HG03442 (cell line): ENCODE measurements at regions not wholly inside any gene's neighbourhood (a gene's known extent, or its start where the extent isn't known, plus 50 kb on each side); places are given as distances from the start of the nearest gene placed in this dataset.

ENCODE experiments used
- ATAC-seq: cut with Tn5 transposase; IDR thresholded peaks from one replicate; pipeline ENCODE4 v1.9.1; 2021; ENCODE audit warnings: mild to moderate bottlenecking, moderate library complexity; ENCODE audit not compliant: unreplicated experiment

DNA sequence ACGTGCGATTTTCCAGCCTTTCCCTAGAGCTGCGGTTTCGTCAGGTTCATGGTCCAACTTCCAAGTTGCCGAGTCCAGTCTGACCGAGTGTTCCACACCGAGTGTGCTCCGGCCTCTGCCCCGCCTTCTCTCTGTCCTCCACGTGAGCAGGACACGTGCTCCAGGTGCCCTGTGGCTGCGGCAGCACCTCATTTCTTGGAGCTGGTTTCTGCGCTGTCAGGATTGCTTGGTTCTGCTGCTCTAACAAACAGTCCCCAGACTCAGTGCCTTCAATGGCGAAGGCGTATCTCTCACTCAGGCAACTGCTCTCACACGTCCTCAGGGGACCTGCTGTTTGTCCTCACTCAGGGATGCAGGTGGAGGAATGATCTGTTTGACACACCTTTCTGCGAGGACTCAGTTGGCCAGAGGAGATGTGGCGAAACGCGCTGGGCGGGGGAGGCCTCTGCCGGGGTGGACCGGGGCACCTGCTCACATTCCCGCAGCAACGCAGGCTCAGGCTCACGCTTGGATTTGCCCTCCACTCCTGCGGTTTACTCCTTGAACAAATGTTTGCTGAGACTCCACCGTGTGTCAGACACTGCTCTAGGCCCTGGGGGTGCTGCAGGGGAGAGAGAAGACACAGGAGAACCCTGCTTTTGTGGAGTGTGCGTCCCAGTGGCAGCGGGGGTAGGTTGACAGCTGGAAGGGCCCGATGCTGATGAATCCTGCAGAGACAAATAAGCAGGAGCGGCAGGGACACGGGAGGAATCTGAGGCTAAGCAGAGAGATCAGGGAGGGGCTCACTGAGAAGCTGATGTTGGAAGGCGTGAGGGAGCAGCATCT, 63.4 kb upstream of the FBRSL1 start:
- no peak for ATAC-seq

DNA sequence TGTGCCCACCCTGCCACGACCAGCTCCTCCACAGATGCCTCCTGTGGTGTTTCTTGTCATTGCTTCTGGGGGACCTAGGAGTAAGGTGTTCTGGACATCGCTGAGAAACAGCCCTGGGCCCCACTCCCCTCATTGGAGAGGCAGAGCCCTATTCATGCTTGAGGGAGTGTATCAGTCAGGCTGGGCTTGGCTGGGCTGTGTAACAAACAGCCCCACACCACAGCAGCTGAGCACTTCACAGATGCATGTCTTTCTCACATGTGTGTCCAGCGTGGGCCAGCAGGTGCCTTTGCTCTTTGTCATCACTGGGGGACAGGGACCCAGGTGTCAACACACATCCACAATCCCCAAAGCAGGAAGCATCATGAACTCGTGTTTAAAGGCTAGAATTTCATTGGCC, 65.1 kb upstream of the FBRSL1 start:
- no peak for ATAC-seq

DNA sequence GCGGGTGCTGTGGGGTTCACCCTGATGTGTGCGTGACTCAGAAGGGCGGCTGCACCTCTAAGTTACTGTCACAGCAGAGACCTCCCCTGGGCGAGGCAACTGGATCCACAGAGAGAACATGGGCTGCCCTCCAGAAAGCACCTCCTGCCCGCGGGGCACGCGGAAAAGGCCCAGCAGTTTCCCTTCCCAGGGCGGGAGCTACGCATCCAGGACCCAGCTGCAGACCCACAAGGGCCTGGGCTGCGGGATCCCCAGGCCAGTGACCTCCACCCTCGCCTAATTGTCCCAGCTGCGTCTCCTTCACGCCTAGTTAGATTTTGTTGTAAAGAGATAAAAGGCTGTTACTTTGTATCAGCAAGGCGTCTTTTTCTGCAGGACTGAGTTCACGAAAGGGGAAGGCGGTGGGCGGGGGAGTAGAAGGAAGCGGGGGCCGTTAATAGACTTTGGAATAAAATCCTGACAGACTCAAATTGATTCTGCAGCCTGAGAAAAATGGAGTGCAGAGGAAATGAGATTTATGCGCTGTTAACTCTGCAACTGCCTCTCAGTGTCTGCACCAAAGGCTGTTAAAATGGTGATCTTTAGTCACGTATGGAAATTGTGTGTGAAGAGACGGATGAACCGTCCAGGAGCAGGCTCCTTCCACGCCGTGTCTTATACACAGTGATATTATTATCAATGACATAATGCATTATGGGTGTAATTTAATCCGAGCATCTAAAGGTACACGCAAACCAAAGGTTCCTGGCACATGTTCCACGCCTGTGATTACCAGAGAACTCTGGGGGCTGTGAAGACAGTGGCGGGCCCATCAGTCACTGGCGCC, 65.9 kb upstream of the FBRSL1 start:
- no peak for ATAC-seq

DNA sequence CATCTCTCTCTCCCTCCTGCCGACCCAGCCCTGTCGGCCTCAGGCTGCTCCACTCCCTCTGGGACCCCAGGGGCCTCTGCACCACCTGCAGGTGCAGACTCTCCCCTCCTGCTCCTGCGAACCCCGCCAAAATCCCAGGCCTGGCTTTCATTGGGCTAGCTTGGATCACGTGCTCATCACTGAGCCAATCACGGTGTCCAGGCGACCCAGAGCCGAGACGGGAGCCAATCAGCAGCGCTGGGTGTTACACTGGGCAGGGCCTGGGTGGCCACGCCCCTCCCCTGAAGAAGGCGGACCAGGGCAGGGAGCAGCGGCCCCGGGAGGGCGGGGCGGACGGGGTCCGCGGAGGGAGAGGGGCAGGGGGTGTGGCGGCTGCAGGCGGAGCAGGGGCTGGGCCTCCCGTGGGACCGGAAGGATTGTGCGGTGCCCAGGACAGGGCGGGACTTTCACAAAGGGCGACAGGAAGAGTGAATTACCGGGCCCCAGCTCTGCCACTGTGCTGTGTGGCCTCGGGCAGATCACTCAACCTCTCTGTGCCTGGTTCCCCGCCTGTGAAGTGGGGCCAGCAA, 66.6 kb upstream of the FBRSL1 start:
- ATAC-seq: no peak

DNA sequence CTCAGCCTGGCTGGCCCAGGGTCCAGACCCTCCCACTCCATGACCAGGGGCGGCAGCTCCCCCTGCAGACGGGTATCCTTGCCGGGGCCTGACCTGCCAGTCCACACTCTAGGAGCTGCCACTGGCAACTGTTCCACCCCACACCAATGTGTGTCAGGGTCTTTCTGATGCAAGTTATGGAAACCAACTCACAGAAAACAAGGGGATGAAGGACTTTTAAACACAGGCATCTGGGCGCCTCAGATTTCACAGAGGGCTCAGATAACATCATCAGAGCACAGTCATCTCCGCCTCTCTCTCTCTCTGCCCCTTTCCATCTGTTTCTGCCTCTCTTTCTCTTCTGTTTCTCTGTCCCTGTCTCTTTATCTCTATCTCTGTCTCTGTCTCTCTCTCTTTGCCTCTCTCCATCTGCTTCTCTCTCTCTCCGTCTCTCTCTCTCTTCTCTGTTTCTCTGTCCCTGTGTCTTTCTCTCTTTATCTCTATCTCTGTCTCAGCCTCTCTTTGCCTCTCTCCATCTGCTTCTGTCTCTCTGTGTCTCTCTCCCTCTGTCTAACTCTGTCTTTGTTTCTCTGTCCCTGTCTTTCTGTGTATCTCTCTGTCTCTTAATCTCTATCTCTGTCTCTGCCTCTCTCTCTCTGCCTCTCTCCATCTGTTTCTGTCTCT, 67.4 kb upstream of the FBRSL1 start:
- no peak for ATAC-seq

DNA sequence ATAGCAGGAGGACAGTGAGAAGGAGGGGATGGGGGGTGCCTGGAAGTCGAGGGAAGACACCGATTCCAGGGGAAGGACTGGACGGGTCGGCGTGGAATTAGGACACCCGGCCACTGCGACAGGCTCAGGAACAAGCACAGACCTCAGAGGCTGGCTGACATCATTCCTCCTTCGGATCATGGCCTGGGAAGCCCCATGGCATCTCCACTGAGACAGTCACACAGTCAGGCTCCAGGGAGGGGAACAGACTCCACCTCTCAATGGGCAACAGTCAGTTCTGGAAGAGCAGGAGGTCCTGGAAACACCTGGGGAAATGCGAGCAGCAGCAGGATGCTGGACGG, 67.9 kb upstream of the FBRSL1 start:
- ATAC-seq: no peak

DNA sequence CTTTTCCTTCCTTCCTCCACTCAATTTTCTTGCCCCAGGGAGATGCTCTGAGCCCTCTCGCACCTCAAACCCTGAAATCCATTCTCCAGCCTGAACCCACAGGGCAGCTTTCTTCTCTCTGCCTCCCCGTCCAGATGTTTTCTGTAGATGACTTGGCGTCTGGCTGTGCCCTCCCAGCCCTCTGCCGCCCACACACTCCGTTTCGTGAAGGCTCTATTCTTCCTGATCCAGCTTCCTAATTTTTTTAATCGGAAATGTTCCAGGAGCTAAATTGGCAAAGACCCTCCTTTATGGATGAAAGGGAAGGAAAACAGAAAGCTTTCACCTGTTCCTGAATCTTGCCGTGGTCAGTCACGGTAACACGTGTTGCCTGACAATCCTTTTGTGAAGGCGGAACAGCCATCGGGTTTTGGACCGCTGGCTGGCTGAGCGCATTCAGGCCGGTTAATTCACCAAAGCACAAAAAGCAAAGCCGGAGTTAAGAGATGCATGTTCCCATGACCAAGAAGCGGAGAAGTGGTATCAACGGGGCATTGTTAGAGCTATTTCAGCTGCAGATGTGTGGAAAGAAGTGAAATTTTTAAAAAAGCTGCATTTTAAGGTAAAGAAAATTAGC, 70.2 kb upstream of the FBRSL1 start:
- no peak for ATAC-seq

DNA sequence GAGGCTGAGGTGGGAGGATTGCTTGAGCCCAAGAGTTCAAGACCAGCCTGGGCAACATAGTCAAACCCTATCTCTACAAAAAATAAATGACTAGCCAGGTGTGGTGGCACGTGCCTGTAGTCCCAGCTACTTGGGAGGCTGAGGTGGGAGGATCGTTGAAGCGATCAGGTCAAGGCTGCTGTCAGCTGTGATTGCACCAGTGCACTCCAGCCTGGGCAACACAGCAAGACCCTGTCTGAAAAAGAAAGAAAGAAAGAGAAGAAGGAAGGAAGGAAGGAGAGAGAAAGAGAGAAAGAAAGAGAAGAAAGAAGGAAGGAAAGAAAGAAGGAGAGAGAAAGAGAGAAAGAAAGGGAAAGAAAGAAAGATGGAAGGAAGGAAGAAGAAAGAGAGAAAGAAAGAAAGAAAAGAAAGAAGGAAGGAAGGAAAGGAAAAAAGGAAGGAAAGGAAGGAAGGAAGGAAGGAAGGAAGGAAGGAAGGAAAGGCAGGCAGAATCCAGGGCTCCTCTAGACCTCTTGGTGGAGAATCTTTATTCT, 71.5 kb upstream of the FBRSL1 start:
- ATAC-seq: no peak

DNA sequence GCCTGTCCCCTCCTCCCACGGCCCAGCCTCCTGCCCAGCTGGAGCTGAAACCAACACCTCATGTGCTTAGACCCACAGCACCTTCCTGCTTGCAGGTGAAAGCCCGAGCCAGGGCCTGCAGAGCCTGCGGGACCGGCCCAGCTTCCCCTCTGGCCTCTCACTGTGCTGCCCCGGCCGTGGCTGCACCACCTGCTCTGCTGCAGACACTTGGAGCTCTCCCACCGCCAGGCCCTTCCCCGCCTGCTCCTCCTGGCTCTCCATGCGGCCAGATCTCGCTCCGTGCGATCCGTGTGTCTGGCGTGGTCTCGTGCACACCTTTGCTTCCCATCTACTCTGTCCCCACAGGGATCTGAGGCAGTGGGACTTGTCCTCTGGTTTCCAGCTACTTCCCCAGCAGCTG, 72.2 kb upstream of the FBRSL1 start:
- ATAC-seq: no peak

DNA sequence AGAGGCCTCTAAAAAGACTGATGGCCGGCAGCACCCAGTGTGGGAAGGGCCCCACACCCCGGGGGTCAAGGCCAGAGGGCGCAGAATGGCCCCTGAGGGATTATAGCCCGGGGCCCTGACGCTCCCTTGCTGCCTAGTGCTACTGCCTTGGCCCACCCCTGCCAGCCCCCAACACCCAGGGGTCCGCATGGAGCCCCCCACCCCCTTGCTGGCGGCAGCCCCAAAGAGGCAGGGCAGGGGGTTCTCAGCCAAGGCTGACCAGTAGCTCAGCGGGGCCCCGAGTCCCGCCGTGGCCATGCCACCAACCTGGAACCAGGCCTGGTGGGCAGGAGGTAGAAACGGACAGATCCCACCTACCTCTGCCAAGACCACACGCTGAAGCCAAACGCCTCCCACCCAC, 73.1 kb upstream of the FBRSL1 start:
- ATAC-seq: no peak

DNA sequence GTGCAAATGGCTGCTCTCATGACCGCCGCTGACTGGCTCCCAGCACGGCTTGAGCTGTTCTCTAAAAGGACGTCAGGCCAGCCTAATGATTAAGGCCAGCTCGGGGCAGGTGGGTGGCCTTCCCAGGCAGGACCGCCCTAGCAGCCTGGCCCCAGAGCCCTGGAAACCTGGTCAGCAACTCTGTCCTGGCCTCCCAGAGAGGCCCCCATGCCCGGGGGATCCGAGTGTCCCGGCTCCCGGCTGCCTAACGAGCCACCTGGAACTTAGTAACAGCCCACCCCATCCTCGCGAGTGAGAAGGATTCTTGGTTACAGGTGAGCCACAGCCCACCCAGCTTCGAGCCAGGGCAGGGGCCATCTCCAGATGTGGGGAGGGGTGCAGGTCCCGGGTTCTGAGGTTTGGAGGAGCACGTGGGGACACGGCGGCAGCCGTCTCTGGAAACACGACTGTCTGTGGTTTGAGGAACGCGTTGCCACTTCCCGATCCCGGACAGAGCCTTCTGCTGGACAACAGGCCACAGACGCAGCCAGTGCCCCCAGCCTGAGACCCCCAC, 73.8 kb upstream of the FBRSL1 start:
- no peak for ATAC-seq

DNA sequence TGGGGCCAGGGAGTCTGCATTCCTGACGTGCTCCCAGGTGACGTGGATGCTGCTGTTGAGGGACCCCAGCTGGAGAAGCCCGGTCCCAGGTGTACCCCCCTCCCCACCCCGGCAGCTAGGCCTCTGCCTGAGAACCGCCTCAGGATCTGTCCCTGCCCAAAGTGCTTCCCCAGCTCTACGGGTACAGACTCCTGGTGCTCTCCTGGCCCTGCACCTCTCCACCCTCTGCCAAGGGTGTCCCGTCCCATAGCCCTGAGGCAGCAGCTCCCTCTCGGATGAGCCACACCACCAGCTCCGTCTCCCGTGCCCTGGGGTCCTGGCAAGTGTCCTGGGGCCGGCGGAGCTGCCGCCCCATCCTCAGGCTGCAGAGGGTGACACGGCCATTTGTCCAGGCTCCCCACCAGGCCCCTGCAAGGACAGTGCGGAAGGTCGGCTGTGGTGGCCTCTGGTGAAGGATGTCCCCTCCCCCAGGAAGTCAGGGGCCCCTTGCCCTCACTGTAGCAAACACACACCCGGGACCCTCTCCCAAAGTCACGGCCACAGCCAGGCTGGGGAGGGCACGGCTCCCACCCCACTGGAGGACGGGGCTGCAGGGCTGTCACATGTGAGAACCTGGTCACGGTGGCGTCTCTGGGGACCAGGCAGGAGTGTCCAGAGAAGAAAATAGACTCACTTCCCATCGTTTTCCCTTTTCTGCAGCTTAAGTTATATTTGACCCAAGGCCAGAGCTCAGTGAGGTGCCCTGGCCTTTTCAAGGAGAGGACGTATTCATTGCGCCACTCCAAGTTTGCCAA, 74.4 kb upstream of the FBRSL1 start:
- no peak for ATAC-seq

DNA sequence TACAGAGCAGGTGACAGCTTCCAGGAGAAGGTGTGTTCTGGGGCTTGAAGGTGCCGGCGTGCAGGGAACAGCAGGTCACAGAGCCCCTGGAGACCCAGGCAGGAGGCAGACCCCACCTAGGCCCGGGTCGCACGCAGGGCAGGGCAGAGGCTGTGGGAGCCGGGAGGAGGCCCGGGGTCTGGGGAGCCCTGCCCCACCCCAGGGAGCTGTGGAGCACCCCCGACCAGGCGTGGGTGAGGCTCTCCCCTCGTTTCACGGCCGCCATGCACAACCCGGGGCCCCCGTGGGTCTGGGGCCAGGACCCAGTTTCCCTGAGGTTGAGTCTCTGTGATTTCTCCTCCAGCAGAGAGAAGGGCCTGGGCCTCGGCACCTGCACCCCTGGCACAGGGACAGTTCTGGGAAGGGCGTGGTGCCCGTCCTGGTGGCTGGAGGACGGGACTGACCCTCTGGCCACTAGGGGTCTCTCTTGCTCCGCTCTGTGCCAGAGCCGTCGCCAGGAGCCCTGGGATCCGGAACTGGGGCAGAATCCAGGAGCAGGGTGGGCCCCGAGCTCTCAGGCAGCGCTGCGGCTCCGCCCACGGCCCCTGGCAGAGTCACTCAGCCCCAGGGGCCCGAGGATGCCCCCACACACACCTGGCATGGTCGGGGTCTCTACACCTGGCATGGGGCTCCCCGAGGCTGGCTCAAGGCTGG, 75.2 kb upstream of the FBRSL1 start:
- ATAC-seq: peak; percentile 85

DNA sequence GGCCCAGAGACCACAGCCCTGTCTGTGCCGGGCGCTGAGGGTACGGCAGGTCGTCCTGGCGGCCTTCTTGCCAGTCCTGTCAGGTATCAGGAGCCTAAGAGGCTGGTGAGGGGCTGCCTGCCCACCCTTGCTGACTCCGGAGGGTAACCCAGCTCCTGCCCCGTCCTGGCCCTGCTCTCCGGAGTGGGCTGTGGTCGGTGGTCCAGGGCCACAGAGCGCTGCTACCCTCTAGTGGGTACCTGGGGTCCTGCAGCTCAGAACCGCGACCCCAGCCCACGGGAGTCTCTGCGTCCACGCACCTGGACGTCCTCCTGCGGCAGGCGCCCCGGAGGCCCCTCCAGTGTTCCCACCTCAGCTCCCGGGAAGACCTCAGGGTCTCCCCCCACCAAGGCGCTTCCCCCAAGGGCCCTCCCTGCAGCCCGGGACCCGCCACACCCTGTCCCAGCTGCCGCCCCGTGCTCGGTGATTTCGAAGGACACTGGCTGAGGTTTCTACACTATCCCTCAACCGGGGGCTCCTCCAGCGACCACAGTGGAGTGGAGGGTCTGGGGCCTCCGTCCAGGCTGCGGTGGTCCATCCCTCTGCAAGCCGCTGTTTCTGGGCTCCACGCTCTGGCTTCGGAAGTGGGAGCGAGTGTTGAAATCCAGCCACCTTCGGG, 75.9 kb upstream of the FBRSL1 start:
- ATAC-seq: no peak

DNA sequence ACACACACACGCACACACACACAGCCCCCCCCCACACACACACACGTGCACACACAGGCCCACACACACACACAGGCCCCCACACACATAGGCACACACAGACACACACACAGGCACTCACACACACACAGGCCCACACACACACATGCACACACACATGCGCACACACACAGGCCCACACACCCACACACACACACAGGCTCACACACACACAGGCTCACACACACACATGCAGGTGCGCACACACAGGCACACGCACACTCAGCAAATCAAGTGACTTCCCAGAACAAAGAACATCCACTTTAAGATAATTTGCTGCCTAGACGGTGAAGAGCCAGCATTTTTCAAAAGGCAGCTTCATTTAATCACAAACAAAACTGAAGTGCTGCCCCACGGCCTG, 78.5 kb upstream of the FBRSL1 start:
- no peak for ATAC-seq

DNA sequence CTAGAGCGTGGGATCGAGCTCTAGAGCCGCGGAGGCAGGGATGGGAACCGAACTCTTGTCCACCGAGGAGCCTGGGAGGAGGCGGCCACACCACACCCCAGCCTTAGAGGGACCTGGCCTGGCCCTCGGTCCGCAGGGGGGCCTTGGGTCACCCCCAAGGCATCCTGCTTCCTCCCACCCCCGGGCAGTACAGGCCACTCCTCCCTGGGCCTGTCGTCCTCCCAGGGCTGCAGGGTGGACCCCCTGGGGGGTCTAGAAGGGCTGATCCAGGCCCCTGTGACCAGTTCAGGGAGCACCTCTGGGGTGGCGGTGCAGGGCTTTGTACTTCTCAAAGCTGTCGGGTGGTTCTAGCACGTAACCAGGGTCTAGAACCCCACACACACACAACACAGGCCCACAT, 79.1 kb upstream of the FBRSL1 start:
- ATAC-seq: no peak

DNA sequence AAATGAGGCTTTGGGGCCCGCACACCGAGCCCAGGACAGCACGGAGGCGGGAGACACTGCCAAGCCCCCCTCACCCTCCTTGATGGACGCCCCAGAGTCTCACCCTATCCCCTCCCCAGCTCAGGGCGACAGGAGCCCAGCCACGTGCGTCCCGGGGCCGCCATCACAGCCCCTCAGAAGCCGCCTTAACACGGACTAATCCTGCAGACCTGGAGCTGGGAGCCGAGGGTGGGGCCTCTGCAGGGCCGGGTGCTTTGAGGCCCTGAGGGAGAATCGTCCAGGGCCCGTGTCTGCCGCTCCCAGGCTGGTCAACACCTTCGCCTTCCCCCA, 79.7 kb upstream of the FBRSL1 start:
- no peak for ATAC-seq

DNA sequence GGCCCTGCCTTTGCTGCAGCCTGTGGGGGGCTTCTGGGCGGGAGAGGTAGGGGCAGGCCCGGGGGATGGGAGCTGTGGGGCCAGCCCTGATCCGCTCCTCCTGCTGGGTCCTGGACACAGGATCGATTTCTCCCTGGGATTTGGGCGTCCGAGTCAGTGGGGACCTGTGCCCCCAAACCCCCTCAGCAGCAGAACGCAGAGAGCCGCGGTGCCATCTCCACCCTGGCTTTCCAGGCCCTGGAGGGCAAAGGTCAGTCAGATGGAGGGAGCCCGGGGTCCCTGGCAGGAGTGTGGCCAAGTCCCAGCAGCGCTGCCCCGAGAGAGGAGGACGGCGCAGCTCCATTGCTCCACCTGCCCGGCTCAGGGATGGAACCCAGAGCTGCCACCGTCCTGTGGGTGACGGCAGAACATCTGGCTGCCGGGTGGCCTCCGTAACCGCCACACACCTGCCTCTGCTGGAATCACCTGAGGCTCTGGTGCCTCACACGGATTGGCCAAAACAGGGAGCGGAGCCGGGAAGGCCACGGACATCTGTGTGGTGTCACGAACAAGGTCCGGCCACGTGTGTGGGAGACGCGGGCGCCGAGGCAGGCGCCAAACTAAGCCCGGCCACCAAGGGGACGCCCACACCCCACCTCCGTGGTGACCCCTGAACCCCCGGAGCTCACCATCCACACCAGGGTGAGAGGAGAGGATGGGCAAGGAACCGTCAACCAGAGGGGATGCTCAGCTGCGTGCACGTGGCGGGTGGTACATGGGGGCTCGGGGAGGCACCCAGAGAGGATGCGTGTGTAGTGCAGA, 80.3 kb upstream of the FBRSL1 start:
- ATAC-seq: no peak
